Epithelial cell of esophagus (primary cell): ENCODE measurements at regions not wholly inside any gene's neighbourhood (a gene's known extent, or its start where the extent isn't known, plus 50 kb on each side); places are given as distances from the start of the nearest gene placed in this dataset.

Source experiments
- DNase-seq: peaks from one replicate; pipeline ENCODE4 v3.0.0; 2010; ENCODE audit warnings: low read depth
- H3K4me3 ChIP-seq: 2 replicates; pipeline ENCODE4 v1.5.1; 2011; ENCODE audit warnings: mild to moderate bottlenecking, low read length, control low read depth
- TF ChIP-seq, protein P1 (sequence below): IDR thresholded peaks from 2 replicates; pipeline ENCODE4 v1.5.1; 2011; ENCODE audit warnings: low read depth, mild to moderate bottlenecking, low read length, control low read depth, inconsistent platforms; ENCODE audit not compliant: insufficient read depth; ENCODE audit errors: missing control alignments

- DNase-seq = no peak
- H3K4me3 ChIP-seq = no peak overlapping the region
- TF ChIP-seq, protein P1, sequence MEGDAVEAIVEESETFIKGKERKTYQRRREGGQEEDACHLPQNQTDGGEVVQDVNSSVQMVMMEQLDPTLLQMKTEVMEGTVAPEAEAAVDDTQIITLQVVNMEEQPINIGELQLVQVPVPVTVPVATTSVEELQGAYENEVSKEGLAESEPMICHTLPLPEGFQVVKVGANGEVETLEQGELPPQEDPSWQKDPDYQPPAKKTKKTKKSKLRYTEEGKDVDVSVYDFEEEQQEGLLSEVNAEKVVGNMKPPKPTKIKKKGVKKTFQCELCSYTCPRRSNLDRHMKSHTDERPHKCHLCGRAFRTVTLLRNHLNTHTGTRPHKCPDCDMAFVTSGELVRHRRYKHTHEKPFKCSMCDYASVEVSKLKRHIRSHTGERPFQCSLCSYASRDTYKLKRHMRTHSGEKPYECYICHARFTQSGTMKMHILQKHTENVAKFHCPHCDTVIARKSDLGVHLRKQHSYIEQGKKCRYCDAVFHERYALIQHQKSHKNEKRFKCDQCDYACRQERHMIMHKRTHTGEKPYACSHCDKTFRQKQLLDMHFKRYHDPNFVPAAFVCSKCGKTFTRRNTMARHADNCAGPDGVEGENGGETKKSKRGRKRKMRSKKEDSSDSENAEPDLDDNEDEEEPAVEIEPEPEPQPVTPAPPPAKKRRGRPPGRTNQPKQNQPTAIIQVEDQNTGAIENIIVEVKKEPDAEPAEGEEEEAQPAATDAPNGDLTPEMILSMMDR = no peak
Measured at GRCh38 chr4:42712854-42713253, 55.9 kb upstream of the ATP8A1 start.

DNA sequence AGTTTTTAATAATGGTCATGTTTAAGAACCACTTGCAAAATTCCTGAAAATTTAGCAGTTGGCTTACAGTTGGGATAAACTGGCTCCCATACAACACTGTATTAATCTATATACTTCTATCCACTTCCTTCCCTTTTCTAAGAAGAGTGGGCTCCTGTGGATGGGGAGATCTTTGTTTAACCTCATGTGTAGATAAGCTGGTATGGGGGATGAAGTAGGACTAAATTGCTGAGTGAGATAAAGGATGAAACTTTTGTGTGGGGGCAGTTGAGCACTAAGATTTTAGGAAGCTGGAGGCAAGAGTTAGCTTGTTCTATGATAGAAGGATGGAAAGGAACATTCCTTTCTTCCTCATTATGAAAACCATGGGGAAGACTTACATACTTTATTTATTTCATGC is 54.6 kb upstream of the ATP8A1 start:
- DNase-seq = no peak
- no peak overlapping the region for H3K4me3 ChIP-seq
- TF ChIP-seq, protein P1 = no peak

DNA sequence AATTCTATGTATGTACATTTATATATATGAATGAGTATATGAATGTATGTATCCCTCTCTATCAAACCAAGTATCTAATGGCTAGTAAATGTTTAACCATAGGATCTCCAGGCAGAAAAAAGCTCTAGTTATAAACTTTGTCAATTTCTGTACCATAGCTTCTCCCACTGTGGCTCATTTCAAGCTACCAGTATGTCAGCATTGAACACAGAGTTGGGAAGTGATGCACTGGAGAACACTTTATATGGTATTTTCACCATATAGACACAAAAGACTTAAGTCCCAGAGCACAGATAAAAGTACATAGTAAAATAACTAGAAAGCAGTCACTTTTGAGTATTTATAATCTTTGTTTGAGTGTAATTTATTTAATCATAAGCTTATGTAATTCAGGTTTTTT is 53.9 kb upstream of the ATP8A1 start:
- DNase-seq = no peak
- TF ChIP-seq, protein P1 = no peak
- no peak overlapping the region for H3K4me3 ChIP-seq

- DNase-seq = no peak
- TF ChIP-seq, protein P1 = no peak
- H3K4me3 ChIP-seq = no peak overlapping the region
Measured at GRCh38 chr4:42710329-42710728, 53.4 kb upstream of the ATP8A1 start.

DNA sequence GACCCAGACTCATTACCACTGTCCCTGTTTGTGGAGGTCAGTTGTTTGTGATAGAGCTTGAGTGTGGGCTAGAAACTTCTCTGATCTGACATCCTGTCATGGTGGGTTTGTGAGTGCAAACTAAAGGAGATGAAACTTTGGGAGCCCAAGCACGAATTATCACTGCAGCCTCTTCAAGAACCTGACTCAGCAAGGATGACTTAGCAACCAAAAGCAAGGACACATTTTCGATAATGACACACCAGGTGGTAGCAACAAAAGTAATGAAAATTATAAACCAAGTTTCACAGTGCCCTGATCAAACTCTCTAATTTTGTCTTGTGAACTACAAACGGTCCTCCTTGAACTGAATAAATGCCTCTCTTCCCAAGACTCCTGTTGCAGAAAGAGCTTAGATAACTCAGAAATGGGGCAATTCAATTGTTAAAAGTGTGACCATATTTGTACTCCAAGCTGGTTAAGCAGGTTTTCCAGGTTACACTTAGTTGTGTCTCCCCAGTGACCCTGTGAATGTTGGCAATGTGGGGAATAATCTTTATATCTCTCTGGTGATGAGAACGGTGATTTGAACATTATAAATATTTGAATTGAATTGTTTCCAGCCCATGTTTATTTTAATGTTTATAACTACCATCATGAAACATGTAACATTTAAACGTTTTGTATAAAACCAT is 52.6 kb upstream of the ATP8A1 start:
- DNase-seq = peak; percentile 2
- TF ChIP-seq, protein P1 = no peak
- no peak overlapping the region for H3K4me3 ChIP-seq

DNA sequence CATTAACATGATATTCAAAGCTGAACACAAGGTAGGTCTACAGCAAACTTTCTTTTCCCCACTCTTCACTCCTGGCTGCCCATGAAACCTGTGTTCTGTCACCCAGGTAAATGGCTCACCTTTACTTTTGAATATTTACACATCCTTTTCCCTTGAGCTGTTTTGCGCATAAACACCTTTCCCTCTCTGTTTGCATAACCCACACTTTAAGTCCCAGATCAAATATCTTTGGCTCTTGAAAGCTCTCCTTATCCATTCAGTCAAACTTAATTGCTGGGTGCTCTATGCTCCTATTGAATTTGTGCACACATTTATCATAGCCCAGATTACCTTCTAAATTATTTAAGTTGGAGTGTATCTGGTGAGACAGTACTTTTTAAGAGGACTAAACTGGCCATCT is 51.7 kb upstream of the ATP8A1 start:
- TF ChIP-seq, protein P1 = no peak
- DNase-seq = no peak
- no peak overlapping the region for H3K4me3 ChIP-seq
